HG03095 (cell line): ENCODE measurements at regions not wholly inside any gene's neighbourhood (a gene's known extent, or its start where the extent isn't known, plus 50 kb on each side); places are given as distances from the start of the nearest gene placed in this dataset.
"Not testable (repeated sequence)": the region's sequence is repeated elsewhere in the genome, so short reads cannot be mapped to it uniquely, and the experiment has no call there.

ENCODE experiments used
- ATAC-seq: cut with Tn5 transposase; IDR thresholded peaks from one replicate; pipeline ENCODE4 v1.9.1; 2021; ENCODE audit warnings: moderate library complexity; ENCODE audit not compliant: unreplicated experiment

DNA sequence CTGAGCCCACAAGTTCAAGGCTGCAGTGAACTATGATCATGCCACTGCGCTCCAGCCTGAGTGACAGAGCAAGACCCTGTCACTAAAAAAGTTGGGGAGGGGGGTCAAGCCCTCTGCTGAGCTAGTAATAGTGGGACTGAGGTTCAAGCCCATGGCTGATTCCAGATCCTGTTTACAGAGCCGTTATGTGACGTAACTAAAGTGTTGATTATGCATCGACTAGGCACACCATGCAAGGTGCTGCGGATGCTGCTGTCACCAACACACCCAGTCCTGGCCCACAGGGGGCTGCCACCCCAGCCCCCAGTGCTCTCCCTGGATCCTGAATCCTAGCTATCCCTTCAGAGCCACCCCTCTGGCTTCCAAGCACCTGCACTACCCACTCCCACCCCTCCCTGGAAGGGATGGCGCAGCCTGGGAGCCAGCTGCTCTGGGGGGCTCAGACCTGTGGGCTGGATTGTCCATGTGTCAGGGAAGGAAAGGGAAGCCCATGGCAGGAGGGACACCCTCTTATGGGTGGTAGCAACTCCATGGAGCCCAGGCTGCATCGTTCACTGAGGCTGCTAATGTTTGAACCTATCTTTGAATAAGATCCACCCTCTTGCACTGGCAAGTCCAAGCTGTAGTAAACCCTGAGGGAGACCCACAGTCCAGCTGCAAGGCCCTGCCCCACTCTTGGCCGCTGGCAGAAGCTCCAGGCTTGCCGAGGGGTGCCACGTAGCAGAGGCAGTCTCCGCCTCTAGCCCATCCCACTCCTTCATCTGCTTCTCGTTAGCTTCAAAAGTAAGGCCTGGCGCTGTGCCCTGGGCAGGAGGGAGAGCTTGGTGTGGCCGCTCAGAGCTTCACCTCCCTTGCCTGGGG is 95.0 kb downstream of the SNX5 start:
- ATAC-seq = no peak

DNA sequence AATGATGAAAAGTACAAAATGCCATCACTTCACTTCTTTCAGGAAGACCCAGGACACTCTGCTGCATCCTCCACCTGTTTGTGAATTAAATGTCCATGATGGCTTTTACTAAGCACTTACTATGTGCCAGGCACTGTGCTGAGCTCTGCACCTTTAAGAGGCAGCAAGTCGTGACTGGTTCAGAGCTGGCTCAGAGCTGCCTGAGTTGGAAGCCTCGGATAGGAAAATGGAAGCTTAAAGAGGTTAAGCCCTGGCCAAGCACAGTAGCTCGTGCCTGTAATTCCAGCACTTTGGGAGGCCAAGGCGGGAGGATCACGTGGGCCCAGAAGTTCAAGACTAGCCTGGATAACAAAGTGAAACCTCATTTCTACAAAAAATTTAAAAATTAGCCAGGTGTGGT is 95.6 kb downstream of the SNX5 start:
- ATAC-seq = no peak

DNA sequence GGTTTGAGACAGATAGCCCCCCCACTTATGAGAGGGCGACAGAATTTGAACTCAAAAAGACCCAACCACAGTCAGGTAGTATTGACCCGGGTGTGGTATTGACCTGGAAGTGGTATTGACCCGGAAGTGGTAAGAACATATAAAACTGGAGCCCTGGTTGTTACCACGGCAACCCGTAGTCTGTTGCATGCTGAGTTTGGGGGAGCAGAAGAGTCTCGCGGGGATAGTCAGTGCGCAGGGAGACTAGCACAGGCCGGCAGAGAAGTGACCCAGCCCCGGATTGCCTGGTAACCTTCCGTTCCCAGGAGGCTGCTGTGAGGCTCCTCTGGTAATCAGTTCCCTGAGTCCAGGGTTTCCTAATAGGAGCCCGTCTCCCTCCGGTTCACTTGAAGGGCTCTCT is 96.2 kb downstream of the SNX5 start:
- ATAC-seq = no peak

DNA sequence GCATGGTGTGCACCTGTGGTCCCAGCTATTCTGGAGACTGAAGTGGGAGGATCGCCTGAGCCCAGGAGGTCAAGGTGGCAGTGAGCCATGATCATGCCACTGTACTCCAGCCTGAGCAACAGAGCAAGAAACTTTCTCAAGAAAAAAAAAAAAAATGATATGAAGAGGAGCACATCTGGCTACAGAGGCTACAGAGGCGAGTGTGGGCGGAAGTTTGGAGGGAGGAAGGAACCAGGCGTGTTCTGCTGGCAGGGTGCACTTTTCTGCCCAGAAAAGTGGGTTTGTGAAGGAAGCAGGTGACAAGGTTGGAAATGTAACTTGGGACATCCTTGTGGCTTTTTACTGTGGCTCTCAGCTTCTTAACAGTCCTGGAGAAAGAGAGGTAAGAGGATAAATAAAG is 96.7 kb downstream of the SNX5 start:
- no peak for ATAC-seq

- ATAC-seq = no peak
These were observed 97.4 kb downstream of the SNX5 start for GRCh38 chr20:17871181-17871580.

- ATAC-seq = no peak
These were observed 98.4 kb downstream of the SNX5 start for GRCh38 chr20:17870086-17870740.

DNA sequence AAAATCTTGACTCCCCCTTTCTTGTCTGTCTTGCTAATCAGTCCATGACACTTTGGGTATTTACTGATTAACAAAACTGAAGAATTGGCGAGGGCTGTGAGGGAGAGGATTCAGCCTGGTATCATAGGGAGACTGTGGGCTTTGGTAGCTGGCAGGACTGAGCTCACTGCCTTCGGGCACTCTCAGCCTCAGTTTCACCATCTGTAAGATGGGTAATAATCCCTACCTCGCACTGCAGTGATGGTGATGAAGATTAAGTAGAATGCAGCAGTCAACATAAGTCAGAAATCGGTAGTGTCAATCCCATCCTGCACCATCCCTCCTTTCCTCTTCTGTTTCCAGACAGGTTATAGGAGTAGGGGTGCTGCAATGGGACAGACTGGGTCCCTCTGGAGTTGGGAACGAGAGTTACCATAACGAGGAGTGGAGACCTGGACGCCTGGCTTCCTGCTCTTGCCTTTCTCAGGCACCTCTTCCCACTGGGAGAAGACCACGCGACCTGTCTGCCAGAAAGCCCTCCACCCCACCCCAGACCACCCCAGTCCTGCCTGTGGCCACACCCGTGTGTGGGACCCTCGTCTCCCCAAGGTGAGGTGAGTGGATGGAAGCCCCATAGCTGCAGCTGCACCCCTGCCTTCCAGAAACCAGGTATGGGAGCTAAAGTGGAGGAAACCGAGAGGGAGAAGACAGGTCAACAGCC is 99.1 kb downstream of the SNX5 start:
- no peak for ATAC-seq

GRCh38 chr20:17868700-17869231 is 99.8 kb downstream of the SNX5 start:
- no peak for ATAC-seq

GRCh38 chr20:17868151-17868550 is 100.4 kb downstream of the SNX5 start:
- ATAC-seq = no peak

DNA sequence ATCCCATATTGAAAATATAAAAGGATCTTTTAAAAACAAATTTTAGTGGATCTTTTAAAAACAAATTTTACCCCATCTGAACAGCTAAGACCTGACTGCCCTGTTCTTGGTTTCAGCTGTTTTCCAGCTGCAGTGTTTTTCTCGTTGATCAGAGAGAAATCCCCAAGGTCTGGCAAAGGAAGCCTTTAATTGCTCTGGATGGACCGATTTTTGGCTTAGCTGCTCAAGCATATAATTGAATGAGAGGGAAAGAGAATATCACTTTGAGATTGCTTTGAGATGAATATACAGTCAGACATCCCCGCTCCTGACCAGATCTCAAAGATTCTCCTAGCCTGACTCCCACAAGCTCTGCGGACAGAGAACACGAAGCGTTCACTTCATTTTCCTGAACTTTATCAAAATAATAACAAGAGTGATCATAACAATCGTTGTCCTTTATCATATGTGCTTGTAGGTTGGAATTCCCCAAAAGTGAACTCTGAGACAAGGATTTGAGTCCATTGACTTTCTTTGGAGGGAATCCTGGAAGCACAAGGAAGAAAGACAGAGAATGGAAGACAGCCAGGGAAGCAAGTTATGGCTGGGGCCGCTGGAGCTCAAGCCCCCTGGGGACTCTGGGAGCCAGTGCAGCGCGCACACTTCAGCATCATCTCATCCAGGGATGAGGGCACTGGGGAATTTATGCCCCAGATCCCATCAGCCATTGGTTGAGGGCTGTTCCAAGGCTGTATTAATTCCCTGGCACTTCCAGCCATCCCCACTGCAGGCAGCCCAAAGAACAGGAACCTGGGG is 101.3 kb downstream of the SNX5 start:
- no peak for ATAC-seq

DNA sequence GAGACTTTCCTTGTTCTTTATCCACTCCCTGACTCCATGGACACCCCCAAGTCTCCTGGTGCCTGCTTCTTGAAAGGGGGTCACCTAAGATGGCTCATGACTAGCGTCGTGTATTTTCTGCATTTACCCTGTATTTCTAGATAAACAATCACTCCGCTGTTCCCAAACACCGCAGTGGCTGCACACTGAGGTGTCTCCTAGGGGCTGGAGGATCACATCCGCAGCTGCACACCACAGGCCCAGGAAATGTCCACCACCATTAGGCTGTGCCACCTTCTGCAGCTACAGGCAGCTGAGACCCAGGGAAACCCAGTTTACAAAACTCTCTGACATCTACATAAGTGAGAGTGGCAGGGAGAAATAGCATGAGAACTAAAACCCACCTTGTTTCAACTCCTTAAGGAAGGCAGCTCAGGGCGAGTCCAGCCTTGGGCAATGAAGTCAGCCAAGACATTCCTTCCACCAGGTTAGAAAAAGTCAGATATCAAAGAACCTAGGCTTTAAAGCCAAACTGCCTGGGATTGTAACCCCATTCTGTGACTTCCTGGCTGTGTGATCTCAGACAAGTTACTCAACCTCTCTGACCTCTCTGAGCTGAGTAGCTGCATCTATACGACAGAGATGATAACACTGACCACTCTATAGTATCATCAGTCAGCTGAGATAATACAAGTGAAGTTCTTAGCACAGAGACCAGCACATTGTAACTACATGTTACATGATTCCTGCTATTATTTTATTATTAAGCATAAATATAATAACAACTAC is 102.2 kb downstream of the SNX5 start:
- ATAC-seq = no peak

- no peak for ATAC-seq
These were observed 104.9 kb downstream of the SNX5 start for GRCh38 chr20:17863577-17864292.

DNA sequence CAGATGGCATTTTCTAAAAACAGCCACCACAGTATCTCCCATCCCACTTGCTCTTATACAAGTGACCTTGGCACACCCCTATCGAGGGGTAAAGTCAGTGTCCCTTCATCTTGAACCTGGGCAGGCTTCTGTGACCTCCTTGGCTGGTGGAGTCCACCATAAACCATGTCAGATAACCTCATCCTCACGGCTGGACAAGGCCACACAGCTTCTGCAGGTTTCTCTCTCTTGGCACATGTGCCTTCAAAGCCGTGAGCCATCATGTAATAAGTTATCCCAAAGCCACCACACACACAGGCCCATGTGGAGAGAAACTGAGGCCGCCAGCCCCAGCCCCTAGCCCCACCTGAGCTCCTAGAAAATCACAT is 105.4 kb downstream of the SNX5 start:
- no peak for ATAC-seq

- no peak for ATAC-seq
These were observed 106.4 kb downstream of the SNX5 start for GRCh38 chr20:17862171-17862570.

GRCh38 chr20:17861620-17862019 is 107.0 kb downstream of the SNX5 start:
- not testable (repeated sequence) for ATAC-seq

GRCh38 chr20:17860301-17861197 is 108.0 kb downstream of the SNX5 start:
- ATAC-seq = no peak

- no peak for ATAC-seq
These were observed 108.9 kb downstream of the SNX5 start for GRCh38 chr20:17859616-17860232.

DNA sequence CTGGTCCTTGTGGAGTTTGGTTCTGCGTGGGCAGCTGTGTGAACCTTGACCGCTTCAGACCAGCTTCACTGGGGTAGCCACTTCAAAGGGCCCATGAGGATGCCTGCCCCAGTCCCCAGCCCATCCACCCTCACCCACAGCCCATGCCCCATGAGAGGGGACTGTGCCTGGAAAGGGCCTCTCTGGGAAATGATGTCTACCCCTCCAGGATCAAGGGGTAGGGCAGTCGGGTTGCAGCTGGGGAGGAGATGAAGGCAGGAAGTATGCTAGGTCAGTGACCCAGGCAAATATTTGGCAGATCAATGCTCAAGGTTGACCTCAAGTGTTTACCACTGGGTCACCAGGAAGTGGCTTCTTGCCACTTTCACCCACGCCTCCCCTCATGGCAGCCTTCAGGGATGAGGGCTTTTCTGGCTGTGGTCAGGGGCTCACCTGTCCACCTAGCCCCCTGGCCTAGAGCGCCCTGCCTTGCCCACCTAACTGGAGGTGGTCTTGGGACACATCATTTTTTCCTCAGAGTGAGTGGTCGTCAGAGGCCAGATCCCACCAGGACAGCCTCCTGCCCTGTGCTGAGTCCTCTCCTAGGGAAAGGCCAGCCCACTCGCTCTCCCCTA is 109.5 kb downstream of the SNX5 start:
- ATAC-seq = no peak
